K562 (cell line): ENCODE measurements at regions not wholly inside any gene's neighbourhood (a gene's known extent, or its start where the extent isn't known, plus 50 kb on each side); places are given as distances from the start of the nearest gene placed in this dataset.
A peak's percentile ranks its signal among the peaks of the same experiment; 100 is the strongest.

Experiments
- COPS2 ChIP-seq: fragments of 450-650 bp; conservative IDR thresholded peaks from 2 replicates; pipeline ENCODE4 v1.6.1; 2016; ENCODE audit warnings: mild to moderate bottlenecking, moderate library complexity
- ETV1 ChIP-seq: fragments of 450-650 bp; conservative IDR thresholded peaks from 2 replicates; pipeline ENCODE4 v1.6.1; 2016; ENCODE audit warnings: missing genetic modification characterization, control low read depth, low read depth, missing compliant biosample characterization
- HDAC1 ChIP-seq, 2 experiments: fragments of 450-650 bp; IDR thresholded peaks; 2 replicates each; pipeline ENCODE4 v1.6.1; 2016 to 2017; ENCODE audit warnings: inconsistent platforms in 1 of 2, mild to moderate bottlenecking in 1 of 2, moderate library complexity in 1 of 2
- JUND ChIP-seq, 2 experiments: IDR thresholded peaks; 2 replicates in 1 of 2; 3 replicates in 1 of 2; pipeline ENCODE4 v1.6.1; 2011; ENCODE audit warnings: borderline replicate concordance in 2 of 2, low read depth in 2 of 2, low read length in 2 of 2, improper control_type of control experiment in 1 of 2, missing biosample characterization in 1 of 2, missing genetic modification characterization in 1 of 2, missing genetic modification reagents in 1 of 2
- PCBP2 ChIP-seq: fragments of 200-400 bp; formaldehyde crosslinking; IDR thresholded peaks from 2 replicates; pipeline ENCODE4 v1.6.1; 2018; ENCODE audit warnings: low read length, low read depth, mild to moderate bottlenecking, moderate library complexity; ENCODE audit not compliant: poor library complexity, severe bottlenecking
- SAFB2 ChIP-seq: fragments of 200-400 bp; formaldehyde crosslinking; IDR thresholded peaks from 2 replicates; pipeline ENCODE4 v1.6.1; 2018; ENCODE audit warnings: borderline replicate concordance, low read length, low read depth, moderate library complexity; ENCODE audit not compliant: severe bottlenecking
- TAF1 ChIP-seq: IDR thresholded peaks from 2 replicates; pipeline ENCODE4 v1.6.1; 2011; ENCODE audit warnings: mild to moderate bottlenecking, low read length, moderate library complexity; ENCODE audit not compliant: insufficient read depth, control insufficient read depth, severe bottlenecking; ENCODE audit errors: extremely low read depth
- ZNF146 ChIP-seq: IDR thresholded peaks from one replicate; pipeline ENCODE4 v1.6.1; 2018; ENCODE audit warnings: missing compliant biosample characterization; ENCODE audit not compliant: unreplicated experiment
- ZNF253 ChIP-seq: fragments of 250-450 bp; sonication (Bioruptor Pico); conservative IDR thresholded peaks from 2 replicates; pipeline ENCODE4 v1.6.1; 2021; ENCODE audit warnings: mild to moderate bottlenecking
- ZNF561 ChIP-seq: fragments of 450-650 bp; formaldehyde crosslinking; conservative IDR thresholded peaks from 2 replicates; pipeline ENCODE4 v1.4.0; 2020; ENCODE audit warnings: mild to moderate bottlenecking, moderate library complexity
- TF ChIP-seq, protein P1 (sequence below): fragments of 250-450 bp; sonication (Bioruptor Pico); IDR thresholded peaks from 2 replicates; pipeline ENCODE4 v1.4.0; 2020
- TF ChIP-seq, protein P2 (sequence below): fragments of 250-450 bp; sonication (Bioruptor Pico); IDR thresholded peaks from 2 replicates; pipeline ENCODE4 v1.8.0; 2022; ENCODE audit warnings: moderate library complexity, mild to moderate bottlenecking, inconsistent platforms
- TF ChIP-seq, protein P3 (sequence below): fragments of 450-650 bp; IDR thresholded peaks from 2 replicates; pipeline ENCODE4 v1.6.1; 2018; ENCODE audit warnings: mild to moderate bottlenecking, low read depth; ENCODE audit not compliant: partially characterized antibody
- TF ChIP-seq, protein P4 (sequence below): sonication (generic); formaldehyde crosslinking; IDR thresholded peaks from 2 replicates; pipeline ENCODE4 v1.8.0; 2022; ENCODE audit warnings: mild to moderate bottlenecking, low read depth, missing genetic modification reagents

DNA sequence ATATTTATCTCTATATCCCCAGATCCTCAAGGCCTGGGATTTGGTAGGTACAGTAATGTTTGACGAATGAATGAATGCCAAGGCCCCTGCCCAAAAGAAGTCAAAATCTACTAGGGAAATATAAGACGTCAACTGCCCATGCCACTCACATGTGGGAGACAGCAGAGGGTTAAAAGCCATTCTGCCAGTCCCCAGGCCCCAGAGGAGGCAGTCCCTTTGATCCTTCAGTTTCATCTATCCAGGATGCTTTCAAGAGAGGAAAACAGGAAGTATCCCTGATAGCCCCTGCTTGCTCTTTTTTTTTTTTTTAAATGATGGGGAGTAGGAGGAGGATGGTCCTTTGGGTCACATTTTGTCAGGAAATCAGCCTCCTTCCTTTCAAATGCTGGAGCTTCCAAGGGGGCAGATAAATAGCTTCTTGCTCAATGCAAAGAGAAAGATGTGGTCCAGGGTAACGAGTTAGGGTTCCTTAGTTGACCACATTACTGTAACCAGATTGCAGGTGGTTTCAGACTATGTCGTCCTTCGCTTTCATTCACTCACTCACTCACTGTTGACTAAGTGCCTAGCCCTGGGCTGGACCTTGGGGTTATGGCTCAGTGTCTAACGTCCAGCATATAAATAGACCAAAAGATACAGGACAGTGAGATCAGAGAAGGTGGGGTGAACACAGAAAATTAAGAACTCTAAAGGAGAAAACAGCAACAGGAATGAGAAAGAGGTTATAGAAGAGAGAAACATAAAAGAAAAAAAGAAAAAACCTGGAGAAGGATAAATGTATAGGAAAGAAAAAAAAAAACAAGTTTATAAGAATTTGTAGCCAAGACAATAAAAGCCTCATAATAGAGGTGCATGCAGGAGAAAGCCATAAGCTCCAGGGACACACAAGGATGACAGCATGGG, 64.6 kb upstream of the PIM1 start (continued):
- TF ChIP-seq, protein P1, sequence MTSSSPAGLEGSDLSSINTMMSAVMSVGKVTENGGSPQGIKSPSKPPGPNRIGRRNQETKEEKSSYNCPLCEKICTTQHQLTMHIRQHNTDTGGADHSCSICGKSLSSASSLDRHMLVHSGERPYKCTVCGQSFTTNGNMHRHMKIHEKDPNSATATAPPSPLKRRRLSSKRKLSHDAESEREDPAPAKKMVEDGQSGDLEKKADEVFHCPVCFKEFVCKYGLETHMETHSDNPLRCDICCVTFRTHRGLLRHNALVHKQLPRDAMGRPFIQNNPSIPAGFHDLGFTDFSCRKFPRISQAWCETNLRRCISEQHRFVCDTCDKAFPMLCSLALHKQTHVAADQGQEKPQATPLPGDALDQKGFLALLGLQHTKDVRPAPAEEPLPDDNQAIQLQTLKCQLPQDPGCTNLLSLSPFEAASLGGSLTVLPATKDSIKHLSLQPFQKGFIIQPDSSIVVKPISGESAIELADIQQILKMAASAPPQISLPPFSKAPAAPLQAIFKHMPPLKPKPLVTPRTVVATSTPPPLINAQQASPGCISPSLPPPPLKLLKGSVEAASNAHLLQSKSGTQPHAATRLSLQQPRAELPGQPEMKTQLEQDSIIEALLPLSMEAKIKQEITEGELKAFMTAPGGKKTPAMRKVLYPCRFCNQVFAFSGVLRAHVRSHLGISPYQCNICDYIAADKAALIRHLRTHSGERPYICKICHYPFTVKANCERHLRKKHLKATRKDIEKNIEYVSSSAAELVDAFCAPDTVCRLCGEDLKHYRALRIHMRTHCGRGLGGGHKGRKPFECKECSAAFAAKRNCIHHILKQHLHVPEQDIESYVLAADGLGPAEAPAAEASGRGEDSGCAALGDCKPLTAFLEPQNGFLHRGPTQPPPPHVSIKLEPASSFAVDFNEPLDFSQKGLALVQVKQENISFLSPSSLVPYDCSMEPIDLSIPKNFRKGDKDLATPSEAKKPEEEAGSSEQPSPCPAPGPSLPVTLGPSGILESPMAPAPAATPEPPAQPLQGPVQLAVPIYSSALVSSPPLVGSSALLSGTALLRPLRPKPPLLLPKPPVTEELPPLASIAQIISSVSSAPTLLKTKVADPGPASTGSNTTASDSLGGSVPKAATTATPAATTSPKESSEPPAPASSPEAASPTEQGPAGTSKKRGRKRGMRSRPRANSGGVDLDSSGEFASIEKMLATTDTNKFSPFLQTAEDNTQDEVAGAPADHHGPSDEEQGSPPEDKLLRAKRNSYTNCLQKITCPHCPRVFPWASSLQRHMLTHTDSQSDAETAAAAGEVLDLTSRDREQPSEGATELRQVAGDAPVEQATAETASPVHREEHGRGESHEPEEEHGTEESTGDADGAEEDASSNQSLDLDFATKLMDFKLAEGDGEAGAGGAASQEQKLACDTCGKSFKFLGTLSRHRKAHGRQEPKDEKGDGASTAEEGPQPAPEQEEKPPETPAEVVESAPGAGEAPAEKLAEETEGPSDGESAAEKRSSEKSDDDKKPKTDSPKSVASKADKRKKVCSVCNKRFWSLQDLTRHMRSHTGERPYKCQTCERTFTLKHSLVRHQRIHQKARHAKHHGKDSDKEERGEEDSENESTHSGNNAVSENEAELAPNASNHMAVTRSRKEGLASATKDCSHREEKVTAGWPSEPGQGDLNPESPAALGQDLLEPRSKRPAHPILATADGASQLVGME (CRISPR knock-in tag) = 0 out of 2 replicates have a peak, but pooled peaks have one; percentile 15
- TF ChIP-seq PCBP2 (no peak), COPS2 (no peak), JUND (IDR thresholded peaks at IDR 0.05; ENCODE audit: borderline replicate concordance, low read depth, low read length) (no peak), JUND (tag; IDR thresholded peaks at IDR 0.05; ENCODE audit: borderline replicate concordance, low read depth, low read length) (0 out of 3 replicates have a peak, but pooled peaks have one; percentile 33), TAF1 (no peak), ZNF146 (CRISPR knock-in tag) (no peak), SAFB2 (no peak), ZNF253 (no peak), ZNF561 (CRISPR knock-in tag) (no peak), HDAC1 (IDR thresholded peaks at IDR 0.05) (no peak; a peak in 1 of 4 replicates), ETV1 (tag) (0 out of 2 replicates have a peak, but pooled peaks have one; percentile 10)
- TF ChIP-seq, protein P2, sequence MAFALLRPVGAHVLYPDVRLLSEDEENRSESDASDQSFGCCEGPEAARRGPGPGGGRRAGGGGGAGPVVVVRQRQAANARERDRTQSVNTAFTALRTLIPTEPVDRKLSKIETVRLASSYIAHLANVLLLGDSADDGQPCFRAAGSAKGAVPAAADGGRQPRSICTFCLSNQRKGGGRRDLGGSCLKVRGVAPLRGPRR (CRISPR knock-in tag) = peak; percentile 65; the same call in 1 of the 2 replicates
- TF ChIP-seq, protein P3, sequence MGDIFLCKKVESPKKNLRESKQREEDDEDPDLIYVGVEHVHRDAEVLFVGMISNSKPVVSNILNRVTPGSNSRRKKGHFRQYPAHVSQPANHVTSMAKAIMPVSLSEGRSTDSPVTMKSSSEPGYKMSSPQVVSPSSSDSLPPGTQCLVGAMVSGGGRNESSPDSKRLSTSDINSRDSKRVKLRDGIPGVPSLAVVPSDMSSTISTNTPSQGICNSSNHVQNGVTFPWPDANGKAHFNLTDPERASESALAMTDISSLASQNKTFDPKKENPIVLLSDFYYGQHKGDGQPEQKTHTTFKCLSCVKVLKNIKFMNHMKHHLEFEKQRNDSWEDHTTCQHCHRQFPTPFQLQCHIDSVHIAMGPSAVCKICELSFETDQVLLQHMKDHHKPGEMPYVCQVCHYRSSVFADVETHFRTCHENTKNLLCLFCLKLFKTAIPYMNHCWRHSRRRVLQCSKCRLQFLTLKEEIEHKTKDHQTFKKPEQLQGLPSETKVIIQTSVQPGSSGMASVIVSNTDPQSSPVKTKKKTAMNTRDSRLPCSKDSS = no peak
- TF ChIP-seq, protein P4, sequence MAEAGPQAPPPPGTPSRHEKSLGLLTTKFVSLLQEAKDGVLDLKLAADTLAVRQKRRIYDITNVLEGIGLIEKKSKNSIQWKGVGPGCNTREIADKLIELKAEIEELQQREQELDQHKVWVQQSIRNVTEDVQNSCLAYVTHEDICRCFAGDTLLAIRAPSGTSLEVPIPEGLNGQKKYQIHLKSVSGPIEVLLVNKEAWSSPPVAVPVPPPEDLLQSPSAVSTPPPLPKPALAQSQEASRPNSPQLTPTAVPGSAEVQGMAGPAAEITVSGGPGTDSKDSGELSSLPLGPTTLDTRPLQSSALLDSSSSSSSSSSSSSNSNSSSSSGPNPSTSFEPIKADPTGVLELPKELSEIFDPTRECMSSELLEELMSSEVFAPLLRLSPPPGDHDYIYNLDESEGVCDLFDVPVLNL = no peak
